SK-N-SH (cell line): ENCODE measurements at regions not wholly inside any gene's neighbourhood (a gene's known extent, or its start where the extent isn't known, plus 50 kb on each side); places are given as distances from the start of the nearest gene placed in this dataset.
A peak's percentile ranks its signal among the peaks of the same experiment; 100 is the strongest.

Experiments
- CTCF ChIA-PET: fragments of 300-600, 350-600 bp; formaldehyde crosslinking; extraction: SDS; loops from one replicate; lab custom pipeline; 2021; lab: Yijun Ruan, JAX
- POLR2A ChIA-PET: fragments of 350-600 bp; sonication (Branson Sonifier 250); formaldehyde crosslinking; extraction: SDS; loops from one replicate; lab custom pipeline; 2020; ENCODE audit warnings: antibody characterized with exemption, inconsistent platforms; lab: Yijun Ruan, JAX
- DNase-seq: peaks from one replicate; pipeline ENCODE4 v3.0.0; 2012
- H2AFZ ChIP-seq: fragments of 200-600 bp; sonication (generic); 2 replicates; pipeline ENCODE4 v1.8.1; 2016; ENCODE audit warnings: antibody characterized with exemption, mild to moderate bottlenecking, low read depth
- H3F3A ChIP-seq: fragments of 200-600 bp; sonication (generic); replicated peaks from 2 replicates; pipeline ENCODE3; 2016; ENCODE audit warnings: antibody characterized with exemption, mild to moderate bottlenecking; ENCODE audit not compliant: insufficient read depth
- H3K27ac ChIP-seq, 2 experiments: fragments of 200-500 bp in 1 of 2; fragments of 200-600 bp in 1 of 2; sonication (Bioruptor generic) in 1 of 2; sonication (generic), shearing (Covaris generic) in 1 of 2; 2 replicates each; pipeline versions ENCODE4 v1.5.1 to v1.6.1; 2014 to 2016; ENCODE audit warnings: low read depth in 2 of 2, inconsistent platforms in 1 of 2, low read length in 1 of 2, mild to moderate bottlenecking in 1 of 2, mixed read lengths in 1 of 2
- H3K27me3 ChIP-seq: fragments of 200-600 bp; sonication (generic), shearing (Covaris generic); 2 replicates; pipeline ENCODE4 v1.6.1; 2016; ENCODE audit warnings: mixed run types; ENCODE audit not compliant: insufficient read depth
- H3K36me3 ChIP-seq, 2 experiments: fragments of 200-500 bp in 1 of 2; fragments of 200-600 bp in 1 of 2; sonication (Bioruptor generic) in 1 of 2; sonication (generic) in 1 of 2; replicated peaks in 1 of 2; 2 replicates each; pipeline versions ENCODE3 to v1.5.1; 2014 to 2016; ENCODE audit warnings: low read length in 1 of 2, mild to moderate bottlenecking in 1 of 2; ENCODE audit not compliant: insufficient read depth in 2 of 2, control insufficient read depth in 1 of 2
- H3K4me1 ChIP-seq, 2 experiments: fragments of 200-500 bp in 1 of 2; fragments of 200-600 bp in 1 of 2; sonication (Bioruptor generic) in 1 of 2; sonication (generic), shearing (Covaris generic) in 1 of 2; 2 replicates each; pipeline versions ENCODE4 v1.5.1 to v1.6.1; 2014 to 2016; ENCODE audit warnings: low read depth in 1 of 2, low read length in 1 of 2, mixed run types in 1 of 2; ENCODE audit not compliant: insufficient read depth in 2 of 2, control insufficient read depth in 1 of 2
- H3K4me2 ChIP-seq: fragments of 200-600 bp; sonication (generic), shearing (Covaris generic); 2 replicates; pipeline ENCODE4 v1.6.1; 2017; ENCODE audit warnings: mixed run types
- H3K4me3 ChIP-seq, 2 experiments: fragments of 200-500 bp in 1 of 2; fragments of 200-600 bp in 1 of 2; sonication (Bioruptor generic) in 1 of 2; sonication (generic), shearing (Covaris generic) in 1 of 2; 2 replicates each; pipeline versions ENCODE4 v1.5.1 to v1.8.1; 2014 to 2016; ENCODE audit warnings: low read depth in 2 of 2, inconsistent platforms in 1 of 2, low read length in 1 of 2, mild to moderate bottlenecking in 1 of 2, mixed read lengths in 1 of 2, moderate library complexity in 1 of 2
- H3K79me2 ChIP-seq: fragments of 200-600 bp; sonication (generic); 2 replicates; pipeline ENCODE4 v1.8.1; 2017; ENCODE audit warnings: mild to moderate bottlenecking; ENCODE audit not compliant: insufficient read depth
- H3K9ac ChIP-seq: fragments of 200-600 bp; sonication (generic); 2 replicates; pipeline ENCODE4 v1.6.1; 2017; ENCODE audit warnings: mixed run types
- H3K9me2 ChIP-seq: fragments of 200-600 bp; sonication (generic); 2 replicates; pipeline ENCODE4 v1.6.1; 2017; ENCODE audit warnings: mixed run types
- H3K9me3 ChIP-seq: fragments of 200-600 bp; sonication (generic); 2 replicates; pipeline ENCODE4 v1.6.1; 2017; ENCODE audit warnings: mixed run types, mild to moderate bottlenecking, moderate library complexity
- H4K20me1 ChIP-seq: fragments of 200-600 bp; sonication (generic); 2 replicates; pipeline ENCODE4 v1.6.1; 2017; ENCODE audit warnings: mild to moderate bottlenecking, mixed run types; ENCODE audit not compliant: insufficient read depth
- ELF1 ChIP-seq: IDR thresholded peaks from 2 replicates; pipeline ENCODE4 v1.4.0; 2012
- EP300 ChIP-seq, 2 experiments: IDR thresholded peaks; 2 replicates each; pipeline versions ENCODE4 v1.4.0 to v1.6.1; 2012; ENCODE audit warnings: borderline replicate concordance in 1 of 2, low read depth in 1 of 2, low read length in 1 of 2
- FOSL2 ChIP-seq: IDR thresholded peaks from 2 replicates; pipeline ENCODE4 v1.4.0; 2012; ENCODE audit warnings: low read depth, mild to moderate bottlenecking, moderate library complexity, borderline replicate concordance
- FOXJ3 ChIP-seq: sonication (generic); formaldehyde crosslinking; IDR thresholded peaks from 2 replicates; pipeline ENCODE4 v1.5.1; 2020; ENCODE audit warnings: mild to moderate bottlenecking, missing genetic modification reagents
- GATA2 ChIP-seq: sonication (generic); formaldehyde crosslinking; IDR thresholded peaks from 2 replicates; pipeline ENCODE4 v1.5.0; 2020; ENCODE audit warnings: mild to moderate bottlenecking, missing genetic modification reagents
- JUND ChIP-seq: IDR thresholded peaks from 2 replicates; pipeline ENCODE4 v1.4.0; 2012
- MEF2A ChIP-seq: IDR thresholded peaks from 2 replicates; pipeline ENCODE4 v1.4.0; 2012; ENCODE audit warnings: low read depth, borderline replicate concordance
- MXI1 ChIP-seq: IDR thresholded peaks from 2 replicates; pipeline ENCODE4 v1.6.1; 2012; ENCODE audit warnings: mild to moderate bottlenecking, low read depth, low read length, improper control_type of control experiment
- NRF1 ChIP-seq: IDR thresholded peaks from 2 replicates; pipeline ENCODE4 v1.6.1; 2012; ENCODE audit warnings: low read depth, mild to moderate bottlenecking, low read length
- POLR2AphosphoS5 ChIP-seq: IDR thresholded peaks from 2 replicates; pipeline ENCODE4 v1.6.1; 2012; ENCODE audit warnings: low read depth, low read length
- RAD21 ChIP-seq: IDR thresholded peaks from 2 replicates; pipeline ENCODE4 v1.6.1; 2012; ENCODE audit warnings: mild to moderate bottlenecking, low read length
- RCOR1 ChIP-seq: fragments of 150-350 bp; IDR thresholded peaks from 2 replicates; pipeline ENCODE4 v1.6.1; 2017; ENCODE audit warnings: antibody characterized with exemption, low read length
- RXRA ChIP-seq: IDR thresholded peaks from 2 replicates; pipeline ENCODE4 v1.4.0; 2012; ENCODE audit warnings: low read depth, mild to moderate bottlenecking, borderline replicate concordance
- TAF1 ChIP-seq: IDR thresholded peaks from 2 replicates; pipeline ENCODE4 v1.6.1; 2012; ENCODE audit warnings: low read depth, mild to moderate bottlenecking, low read length, moderate library complexity, borderline replicate concordance
- TCF12 ChIP-seq: IDR thresholded peaks from 2 replicates; pipeline ENCODE4 v1.4.0; 2012
- TEAD4 ChIP-seq: IDR thresholded peaks from 2 replicates; pipeline ENCODE4 v1.4.0; 2012; ENCODE audit warnings: mild to moderate bottlenecking, borderline replicate concordance; ENCODE audit not compliant: insufficient read depth
- YY1 ChIP-seq: IDR thresholded peaks from 2 replicates; pipeline ENCODE4 v1.4.0; 2012; ENCODE audit warnings: low read depth, mild to moderate bottlenecking
- WGBS: methylation state at CpG from one replicate; pipeline ENCODE4 v1.1.6; 2017; ENCODE audit warnings: low lambda C conversion rate; 5-methylcytosine and 5-hydroxymethylcytosine counted together
- TF ChIP-seq, protein P1 (sequence below): fragments of 150-350 bp; IDR thresholded peaks from 2 replicates; pipeline ENCODE4 v1.6.1; 2016; ENCODE audit warnings: mild to moderate bottlenecking, low read depth, low read length
- TF ChIP-seq, protein P2 (sequence below): IDR thresholded peaks from 2 replicates; pipeline ENCODE4 v1.4.0; 2012; ENCODE audit warnings: low read depth
- TF ChIP-seq, protein P3 (sequence below): fragments of 150-350 bp; IDR thresholded peaks from 2 replicates; pipeline ENCODE4 v1.6.1; 2017; ENCODE audit warnings: antibody characterized with exemption, low read length, low read depth, borderline replicate concordance

DNA sequence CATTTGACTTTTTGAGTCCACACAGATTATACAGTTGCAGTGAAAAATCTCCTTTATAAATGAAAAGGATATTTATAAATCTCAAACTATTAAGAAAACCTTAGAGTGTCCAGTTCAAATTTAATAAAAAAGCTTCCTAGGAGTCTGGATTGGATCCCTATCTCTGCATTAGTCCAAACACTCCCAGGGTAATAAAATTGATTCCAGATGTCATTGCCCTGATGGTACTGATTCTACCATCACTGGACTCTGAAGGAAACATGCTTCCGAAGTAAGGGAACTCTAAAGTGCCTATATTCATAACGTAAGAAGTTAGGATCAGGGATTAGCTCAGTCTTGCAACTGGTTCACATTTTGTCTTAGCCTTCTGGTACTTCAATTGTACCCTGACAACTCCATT lies 1325.1 kb upstream of the MAP3K7 start:
- Histone ChIP-seq H3F3A (no peaks in the 10 kb centered on the region), H3K4me2 (no peak overlapping the region), H3K36me3 (no peaks in the 10 kb centered on the region), H3K27me3 (no peaks in the 10 kb centered on the region), H3K79me2 (no peaks in the 10 kb centered on the region), H3K4me3 (no peak overlapping the region), H2AFZ (no peak overlapping the region), H3K9ac (no peak overlapping the region), H3K27ac (no peak overlapping the region), H3K4me1 (no peaks in the 10 kb centered on the region), H3K9me2 (no peaks in the 10 kb centered on the region), H3K9me3 (peaks cover 5% of the 10 kb centered on the region; the same call in 1 of the 2 replicates), H4K20me1 (no peaks in the 10 kb centered on the region)
- peak; percentile 26 for DNase-seq
- TF ChIP-seq TAF1 (no peak), YY1 (no peak)
- CTCF ChIA-PET = interaction anchor here (0.8 kb wide), 1 partner anchor 15 kb away, joined by 3 read pairs; no protein-coding TSS in a partner anchor
- WGBS = 0% methylated on average over 2 of the region's 2 CpGs
- POLR2A ChIA-PET = no interaction called here

DNA sequence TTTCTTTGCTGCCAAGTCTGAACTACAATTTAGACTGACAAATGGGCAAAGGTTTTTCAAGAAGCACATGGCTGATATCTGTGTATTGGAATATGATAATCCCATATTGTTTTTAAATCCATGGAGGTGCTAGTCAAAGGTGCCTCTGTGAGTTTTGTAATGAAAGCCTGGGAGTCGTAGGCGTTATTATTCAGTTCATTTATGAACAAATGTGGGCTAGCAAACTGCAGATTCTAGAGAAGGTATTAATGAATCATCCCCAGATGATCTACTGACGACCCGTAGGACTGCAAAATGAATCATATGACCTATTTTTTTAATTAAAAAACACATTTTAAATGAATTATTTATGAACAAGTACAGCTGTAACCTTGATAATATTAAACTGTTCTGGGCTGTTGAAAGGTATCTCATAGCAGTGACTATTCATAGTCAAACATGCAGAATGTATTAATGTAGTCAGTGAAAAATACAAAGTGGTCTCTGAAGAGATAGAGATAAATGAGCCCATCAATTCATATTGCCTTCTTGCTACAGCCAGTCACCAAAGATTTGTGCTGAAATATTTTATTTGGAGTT lies 1317.8 kb upstream of the MAP3K7 start:
- WGBS = 4% methylated on average over 4 of the region's 4 CpGs
- Histone ChIP-seq H3K4me1 (no peaks in the 10 kb centered on the region), H3K79me2 (no peaks in the 10 kb centered on the region), H3F3A (no peaks in the 10 kb centered on the region), H2AFZ (no peak overlapping the region), H3K36me3 (no peaks in the 10 kb centered on the region), H3K9ac (no peak overlapping the region), H3K4me3 (no peak overlapping the region), H3K27me3 (no peaks in the 10 kb centered on the region), H3K4me2 (no peak overlapping the region), H3K9me2 (no peaks in the 10 kb centered on the region), H4K20me1 (no peaks in the 10 kb centered on the region), H3K27ac (no peak overlapping the region), H3K9me3 (no peaks in the 10 kb centered on the region)
- TF ChIP-seq MEF2A = no peak
- TF ChIP-seq RCOR1 = no peak
- no peak for TF ChIP-seq FOXJ3
- TF ChIP-seq ELF1 = no peak
- TF ChIP-seq TCF12 = no peak
- TF ChIP-seq RAD21 = no peak
- DNase-seq = no peak
- POLR2A ChIA-PET = no interaction called here
- CTCF ChIA-PET = no interaction called here

DNA sequence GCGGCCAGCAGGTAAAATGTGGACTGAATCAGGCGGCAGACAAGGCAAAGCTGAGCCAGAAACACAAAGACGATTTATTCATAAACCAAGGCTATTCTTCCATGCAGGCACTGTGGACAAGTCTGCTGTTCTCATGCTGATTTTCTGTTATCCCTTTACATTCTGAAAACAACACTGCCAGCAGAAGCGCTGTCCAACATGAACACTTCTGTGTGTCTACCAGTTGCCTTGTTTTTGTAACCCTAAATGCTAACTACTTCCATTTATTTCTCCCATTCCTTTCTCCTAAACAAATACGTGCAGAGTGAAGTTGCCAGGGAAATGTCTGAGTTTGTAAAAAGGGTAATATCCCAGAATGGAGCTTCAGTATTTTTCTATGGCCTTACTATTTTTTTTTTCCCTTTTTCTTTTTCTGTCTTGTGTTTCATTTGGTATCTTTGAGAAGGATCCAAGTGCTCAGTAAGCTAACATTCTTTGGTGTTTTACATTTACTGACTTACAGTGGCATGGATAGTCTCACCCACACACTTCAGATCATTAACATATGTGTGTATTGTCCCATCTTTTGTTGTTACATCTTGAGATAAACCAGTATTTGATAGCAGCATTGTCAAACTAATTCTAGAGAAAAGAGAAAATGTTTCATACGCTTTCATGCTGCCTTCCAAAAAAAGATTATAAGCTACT lies 1308.9 kb upstream of the MAP3K7 start:
- ChIA-PET CTCF (no interaction called here), POLR2A (no interaction called here)
- H2AFZ ChIP-seq = no peak overlapping the region
- WGBS = 16% methylated on average over 6 of the region's 6 CpGs
- H3F3A ChIP-seq = no peaks in the 10 kb centered on the region
- no peaks in the 10 kb centered on the region for H3K9me2 ChIP-seq
- H3K9ac ChIP-seq = no peak overlapping the region
- H3K36me3 ChIP-seq = no peaks in the 10 kb centered on the region
- H3K27ac ChIP-seq = no peak overlapping the region
- H3K9me3 ChIP-seq = no peaks in the 10 kb centered on the region; the same call in 1 of the 2 replicates
- no peak overlapping the region for H3K4me3 ChIP-seq
- H3K4me2 ChIP-seq = no peak overlapping the region
- H3K27me3 ChIP-seq = no peaks in the 10 kb centered on the region
- no peak for DNase-seq
- H3K79me2 ChIP-seq = no peaks in the 10 kb centered on the region
- no peaks in the 10 kb centered on the region for H4K20me1 ChIP-seq
- H3K4me1 ChIP-seq = no peaks in the 10 kb centered on the region
- no peak for TF ChIP-seq POLR2AphosphoS5
- TF ChIP-seq, protein P1, sequence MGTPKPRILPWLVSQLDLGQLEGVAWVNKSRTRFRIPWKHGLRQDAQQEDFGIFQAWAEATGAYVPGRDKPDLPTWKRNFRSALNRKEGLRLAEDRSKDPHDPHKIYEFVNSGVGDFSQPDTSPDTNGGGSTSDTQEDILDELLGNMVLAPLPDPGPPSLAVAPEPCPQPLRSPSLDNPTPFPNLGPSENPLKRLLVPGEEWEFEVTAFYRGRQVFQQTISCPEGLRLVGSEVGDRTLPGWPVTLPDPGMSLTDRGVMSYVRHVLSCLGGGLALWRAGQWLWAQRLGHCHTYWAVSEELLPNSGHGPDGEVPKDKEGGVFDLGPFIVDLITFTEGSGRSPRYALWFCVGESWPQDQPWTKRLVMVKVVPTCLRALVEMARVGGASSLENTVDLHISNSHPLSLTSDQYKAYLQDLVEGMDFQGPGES = no peak
- TF ChIP-seq, protein P2, sequence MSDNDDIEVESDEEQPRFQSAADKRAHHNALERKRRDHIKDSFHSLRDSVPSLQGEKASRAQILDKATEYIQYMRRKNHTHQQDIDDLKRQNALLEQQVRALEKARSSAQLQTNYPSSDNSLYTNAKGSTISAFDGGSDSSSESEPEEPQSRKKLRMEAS = no peak
- no peak for TF ChIP-seq FOXJ3
- TF ChIP-seq TEAD4 = no peak
- no peak for TF ChIP-seq GATA2 (CRISPR knock-in tag)
- no peak for TF ChIP-seq EP300 (IDR thresholded peaks at IDR 0.05; ENCODE audit: borderline replicate concordance in 1 of 2, low read depth in 1 of 2, low read length in 1 of 2)
- no peak for TF ChIP-seq MXI1
- TF ChIP-seq, protein P3, sequence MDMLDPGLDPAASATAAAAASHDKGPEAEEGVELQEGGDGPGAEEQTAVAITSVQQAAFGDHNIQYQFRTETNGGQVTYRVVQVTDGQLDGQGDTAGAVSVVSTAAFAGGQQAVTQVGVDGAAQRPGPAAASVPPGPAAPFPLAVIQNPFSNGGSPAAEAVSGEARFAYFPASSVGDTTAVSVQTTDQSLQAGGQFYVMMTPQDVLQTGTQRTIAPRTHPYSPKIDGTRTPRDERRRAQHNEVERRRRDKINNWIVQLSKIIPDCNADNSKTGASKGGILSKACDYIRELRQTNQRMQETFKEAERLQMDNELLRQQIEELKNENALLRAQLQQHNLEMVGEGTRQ = no peak
- TF ChIP-seq RAD21 = no peak
- no peak for TF ChIP-seq RXRA
- no peak for TF ChIP-seq NRF1
- no peak for TF ChIP-seq FOSL2
- TF ChIP-seq JUND = no peak
